Activated T-cell treated with anti-CD3 and anti-CD28 coated beads, Interleukin-2, amount 50 U/mL, for 72 hours (primary cell): ENCODE measurements at regions not wholly inside any gene's neighbourhood (a gene's known extent, or its start where the extent isn't known, plus 50 kb on each side); places are given as distances from the start of the nearest gene placed in this dataset.
"Not testable (repeated sequence)": the region's sequence is repeated elsewhere in the genome, so short reads cannot be mapped to it uniquely, and the experiment has no call there.

ENCODE experiments used
- ATAC-seq, 2 donors: fragments of 150-1000 bp; cut with Tn5 transposase; replicated peaks in 1 of 2; 2 replicates each; pipeline ENCODE4 v1.10.0; 2021; ENCODE audit warnings: moderate library complexity in 2 of 2, mild to moderate bottlenecking in 1 of 2
- DNase-seq, 2 donors: peaks; one replicate each; pipeline ENCODE4 v3.0.0; 2021 to 2022; ENCODE audit warnings: mixed read lengths in 1 of 2
- H3K27ac Mint-ChIP-seq: one replicate; pipeline ENCODE4 v1.8.0; 2022; ENCODE audit warnings: mild to moderate bottlenecking, moderate library complexity, mixed read lengths
- H3K27me3 Mint-ChIP-seq: one replicate; pipeline ENCODE4 v1.8.0; 2022; ENCODE audit warnings: low read depth, mixed read lengths
- H3K36me3 Mint-ChIP-seq, 2 donors: one replicate each; pipeline ENCODE4 v1.8.0; 2022; ENCODE audit warnings: mixed read lengths in 2 of 2, mild to moderate bottlenecking in 1 of 2; ENCODE audit not compliant: insufficient read depth in 2 of 2
- H3K4me1 Mint-ChIP-seq: one replicate; pipeline ENCODE4 v1.8.0; 2022; ENCODE audit warnings: low read depth, mixed read lengths
- H3K4me3 Mint-ChIP-seq, 2 donors: one replicate each; pipeline ENCODE4 v1.8.0; 2022; ENCODE audit warnings: mild to moderate bottlenecking in 2 of 2, mixed read lengths in 2 of 2, moderate library complexity in 2 of 2
- H3K9me3 Mint-ChIP-seq, 2 donors: one replicate each; pipeline ENCODE4 v1.8.0; 2022; ENCODE audit warnings: mixed read lengths in 2 of 2

GRCh38 chr1:98113811-98114210 lies 193.0 kb upstream of the DPYD start:
- Mint-ChIP-seq H3K9me3 (no peaks in the 10 kb centered on the region), H3K36me3 (no peaks in the 10 kb centered on the region), H3K4me1 (no peaks in the 10 kb centered on the region), H3K27ac (no peak overlapping the region), H3K4me3 (no peak overlapping the region), H3K27me3 (no peaks in the 10 kb centered on the region)
- DNase-seq (no peak), ATAC-seq (no peak)

DNA sequence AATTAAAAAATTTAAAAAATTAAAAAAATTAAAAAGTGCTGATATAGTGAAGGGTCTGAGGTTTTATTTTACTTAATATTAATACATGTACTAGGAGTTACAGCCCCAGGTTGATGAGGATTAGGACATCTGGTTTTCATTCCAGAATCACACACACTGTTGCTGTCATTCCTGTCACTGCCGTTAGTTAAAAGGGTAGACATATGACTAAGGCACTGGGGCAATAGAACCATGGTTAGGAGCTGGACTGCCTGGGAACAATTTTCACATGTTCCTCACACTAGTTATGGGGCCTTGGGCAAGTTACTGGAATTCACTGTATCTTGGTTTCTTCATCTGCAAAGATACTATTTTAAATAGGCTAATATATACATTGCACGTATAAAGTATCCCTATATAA lies 191.8 kb upstream of the DPYD start:
- no peak for ATAC-seq
- DNase-seq = no peak
- H3K36me3 Mint-ChIP-seq = peaks cover under 1 to 5% of the 10 kb centered on the region in 2 donors
- H3K4me1 Mint-ChIP-seq = no peaks in the 10 kb centered on the region
- no peak overlapping the region for H3K27ac Mint-ChIP-seq
- H3K9me3 Mint-ChIP-seq = peaks cover 7 to 8% of the 10 kb centered on the region in 2 donors
- H3K4me3 Mint-ChIP-seq = no peak overlapping the region
- no peaks in the 10 kb centered on the region for H3K27me3 Mint-ChIP-seq

GRCh38 chr1:98110674-98111073 lies 189.8 kb upstream of the DPYD start:
- H3K9me3 Mint-ChIP-seq = peaks cover 12 to 17% of the 10 kb centered on the region in 2 donors
- ATAC-seq = no peak

GRCh38 chr1:98108378-98108777 lies 187.5 kb upstream of the DPYD start:
- not testable (repeated sequence) for H3K4me1 Mint-ChIP-seq, H3K36me3 Mint-ChIP-seq, H3K4me3 Mint-ChIP-seq, H3K27ac Mint-ChIP-seq, ATAC-seq, H3K27me3 Mint-ChIP-seq, DNase-seq
- peaks cover 17% of the 10 kb centered on the region in 2 donors for H3K9me3 Mint-ChIP-seq

More at GRCh38 chr1:98110674-98111073, 189.8 kb upstream of the DPYD start:
- Mint-ChIP-seq H3K27me3 (no peaks in the 10 kb centered on the region), H3K27ac (no peak overlapping the region), H3K36me3 (peaks cover 5 to 6% of the 10 kb centered on the region in 2 donors), H3K4me3 (no peak overlapping the region), H3K4me1 (no peaks in the 10 kb centered on the region)
- no peak for DNase-seq

GRCh38 chr1:98107256-98107655 lies 186.4 kb upstream of the DPYD start:
- peaks cover 6% of the 10 kb centered on the region for H3K27me3 Mint-ChIP-seq
- peaks cover 5 to 6% of the 10 kb centered on the region in 2 donors for H3K36me3 Mint-ChIP-seq
- ATAC-seq = no peak

DNA sequence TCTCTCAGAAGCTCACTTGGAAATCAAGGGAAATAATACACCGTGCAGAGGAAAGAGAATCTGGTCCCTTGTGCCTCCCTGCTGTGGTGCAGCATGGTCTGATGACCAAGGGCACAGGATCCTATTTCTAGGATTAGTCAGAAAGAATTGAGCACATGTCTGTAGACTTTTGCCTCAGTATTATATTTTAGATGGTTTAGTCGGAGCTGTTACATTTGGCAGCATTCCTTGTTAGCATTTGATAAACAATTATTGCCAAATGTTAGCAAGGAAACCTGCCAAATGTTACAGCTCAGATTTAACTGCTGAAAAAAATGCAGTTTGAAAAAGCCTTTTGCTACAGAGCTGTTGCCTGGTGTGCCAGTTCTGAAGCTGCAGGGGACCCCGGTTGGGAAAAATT lies 183.5 kb upstream of the DPYD start:
- Mint-ChIP-seq H3K9me3 (peaks cover 17% of the 10 kb centered on the region in 2 donors), H3K36me3 (peaks cover 5 to 6% of the 10 kb centered on the region in 2 donors), H3K4me1 (no peaks in the 10 kb centered on the region), H3K4me3 (no peak overlapping the region), H3K27ac (no peak overlapping the region), H3K27me3 (peaks cover 6% of the 10 kb centered on the region)
- DNase-seq (no peak), ATAC-seq (no peak)

More at GRCh38 chr1:98107256-98107655, 186.4 kb upstream of the DPYD start:
- no peak overlapping the region for H3K4me3 Mint-ChIP-seq
- no peak overlapping the region for H3K27ac Mint-ChIP-seq
- H3K9me3 Mint-ChIP-seq = peaks cover 17% of the 10 kb centered on the region in 2 donors
- H3K4me1 Mint-ChIP-seq = no peaks in the 10 kb centered on the region
- DNase-seq = no peak

GRCh38 chr1:98103617-98104285 lies 182.9 kb upstream of the DPYD start:
- no peak overlapping the region for H3K27ac Mint-ChIP-seq
- no peak for DNase-seq
- peaks cover 5 to 6% of the 10 kb centered on the region in 2 donors for H3K36me3 Mint-ChIP-seq

DNA sequence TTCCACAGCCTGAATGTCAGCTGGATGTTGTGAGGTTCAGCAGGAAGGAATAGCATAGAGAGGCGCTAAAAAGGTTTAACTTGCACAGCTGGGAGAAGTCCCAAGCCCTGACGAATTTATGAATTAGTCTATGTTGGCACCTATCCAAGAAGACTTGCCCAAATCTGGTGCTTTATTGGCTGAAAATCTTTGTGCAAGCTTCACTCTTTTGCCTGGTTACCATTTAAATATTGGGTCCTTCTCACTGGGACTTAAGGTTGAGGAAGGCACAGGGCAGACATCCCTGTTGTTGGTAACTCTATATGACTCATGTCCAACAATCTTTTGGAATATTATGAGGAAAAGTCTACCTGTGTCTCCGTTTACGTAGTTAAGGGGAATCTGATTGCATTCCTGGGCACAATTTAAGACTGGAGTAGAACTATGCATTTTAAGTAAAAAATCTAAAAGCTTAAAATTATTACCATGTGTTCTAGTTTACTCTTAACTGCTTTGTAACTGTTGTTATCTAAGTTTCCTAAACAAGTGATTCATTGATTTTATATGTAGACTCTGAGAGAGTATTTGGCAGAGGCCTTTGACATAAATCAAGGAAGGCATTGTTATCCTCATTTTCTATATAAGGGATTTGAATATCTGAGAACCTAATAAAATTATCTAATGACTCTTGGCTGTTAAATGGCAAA lies 181.7 kb upstream of the DPYD start:
- ATAC-seq = no peak
- Mint-ChIP-seq H3K27me3 (peaks cover 6% of the 10 kb centered on the region), H3K4me1 (no peaks in the 10 kb centered on the region), H3K9me3 (peaks cover 8 to 9% of the 10 kb centered on the region in 2 donors), H3K27ac (no peak overlapping the region), H3K4me3 (no peak overlapping the region), H3K36me3 (peaks cover 0 to 4% of the 10 kb centered on the region in 2 donors)
- no peak for DNase-seq

More at GRCh38 chr1:98103617-98104285, 182.9 kb upstream of the DPYD start:
- no peak for ATAC-seq
- Mint-ChIP-seq H3K4me1 (no peaks in the 10 kb centered on the region), H3K4me3 (no peak overlapping the region), H3K27me3 (peaks cover 6% of the 10 kb centered on the region), H3K9me3 (peaks cover 17% of the 10 kb centered on the region in 2 donors)

- H3K27me3 Mint-ChIP-seq = peaks cover 6% of the 10 kb centered on the region
- no peak overlapping the region for H3K27ac Mint-ChIP-seq
- no peak overlapping the region for H3K4me3 Mint-ChIP-seq
- H3K4me1 Mint-ChIP-seq = no peaks in the 10 kb centered on the region
- no peaks in the 10 kb centered on the region for H3K36me3 Mint-ChIP-seq
- DNase-seq (no peak), ATAC-seq (no peak)
- peaks cover 5% of the 10 kb centered on the region in 2 donors for H3K9me3 Mint-ChIP-seq
Measured at GRCh38 chr1:98101364-98101763, 180.5 kb upstream of the DPYD start.

- Mint-ChIP-seq H3K36me3 (no peaks in the 10 kb centered on the region), H3K27me3 (peaks cover 6% of the 10 kb centered on the region), H3K9me3 (peaks cover 0 to 2% of the 10 kb centered on the region in 2 donors), H3K27ac (no peak overlapping the region), H3K4me1 (no peaks in the 10 kb centered on the region), H3K4me3 (no peak overlapping the region)
- ATAC-seq (no peak), DNase-seq (no peak)
Measured at GRCh38 chr1:98099501-98099900, 178.7 kb upstream of the DPYD start.

GRCh38 chr1:98098473-98098872 lies 177.6 kb upstream of the DPYD start:
- Mint-ChIP-seq H3K9me3 (no peaks in the 10 kb centered on the region), H3K36me3 (no peaks in the 10 kb centered on the region), H3K4me1 (no peaks in the 10 kb centered on the region), H3K4me3 (no peak overlapping the region), H3K27me3 (no peaks in the 10 kb centered on the region), H3K27ac (no peak overlapping the region)
- no peak for DNase-seq
- no peak for ATAC-seq

GRCh38 chr1:98090351-98090750 lies 169.5 kb upstream of the DPYD start:
- ATAC-seq (no peak), DNase-seq (no peak)
- Mint-ChIP-seq H3K36me3 (no peaks in the 10 kb centered on the region), H3K4me3 (no peak overlapping the region), H3K27me3 (no peaks in the 10 kb centered on the region), H3K27ac (no peak overlapping the region), H3K9me3 (no peaks in the 10 kb centered on the region), H3K4me1 (no peaks in the 10 kb centered on the region)

DNA sequence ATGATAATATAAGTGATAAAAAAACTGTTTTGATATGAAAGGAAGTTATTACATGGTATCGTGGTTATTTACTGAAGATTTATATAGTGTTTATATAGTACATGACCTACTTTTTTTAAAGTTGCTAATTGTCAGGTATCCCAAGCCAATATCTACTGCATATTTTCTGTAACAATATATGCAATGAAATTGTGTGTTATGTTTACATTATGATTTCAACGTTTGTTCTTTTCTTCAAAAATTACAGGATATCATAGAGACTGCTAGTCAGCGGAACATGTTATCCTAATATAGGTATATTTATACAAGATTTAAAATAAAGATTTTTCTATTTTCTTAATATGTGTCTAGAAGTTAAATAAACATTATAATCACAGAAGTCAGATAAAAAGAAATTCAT lies 167.5 kb upstream of the DPYD start:
- Mint-ChIP-seq H3K4me1 (no peaks in the 10 kb centered on the region), H3K36me3 (no peaks in the 10 kb centered on the region), H3K4me3 (no peak overlapping the region), H3K9me3 (no peaks in the 10 kb centered on the region), H3K27ac (no peak overlapping the region), H3K27me3 (no peaks in the 10 kb centered on the region)
- DNase-seq = no peak
- no peak for ATAC-seq
